HCT116 (cell line): ENCODE measurements at regions not wholly inside any gene's neighbourhood (a gene's known extent, or its start where the extent isn't known, plus 50 kb on each side); places are given as distances from the start of the nearest gene placed in this dataset.

Experiments used
- ATAC-seq: fragments of 200-7000 bp; cut with Tn5 transposase; 2 replicates; pipeline ENCODE4 v1.9.1; 2020; ENCODE audit warnings: mild to moderate bottlenecking, moderate library complexity
- BruUV-seq: library from RNA; stranded (reverse); fragments of 400-500 nt; replicated peaks from 2 replicates; lab custom pipeline; 2021; lab: Mats Ljungman, UMichigan
- CTCF ChIA-PET: fragments of 300-600 bp; sonication (Branson Sonifier 250); formaldehyde crosslinking; loops from one replicate; lab custom pipeline; 2021; ENCODE audit warnings: antibody characterized with exemption; lab: Charles Lee
- POLR2A ChIA-PET: fragments of 300-600, 350-600 bp; sonication (Branson Sonifier 250); formaldehyde crosslinking; loops from one replicate; lab custom pipeline; 2021; ENCODE audit warnings: antibody characterized with exemption; lab: Charles Lee
- RAD21 ChIA-PET, 2 experiments: fragments of 300-600 bp; sonication (Branson Sonifier 250); formaldehyde crosslinking; loops; one replicate each; lab custom pipeline; 2023; ENCODE audit warnings: low total read pairs in 2 of 2; ENCODE audit not compliant: uncharacterized antibody in 2 of 2, unreplicated experiment in 2 of 2, low non-redundant PET in 1 of 2; lab: Charles Lee
- DNase-seq: peaks from one replicate; pipeline ENCODE4 v3.0.0-alpha.2; 2010; ENCODE audit warnings: low read depth, low spot score
- H2AFZ ChIP-seq: fragments of 200-600 bp; shearing (Covaris generic), sonication (generic); 2 replicates; pipeline ENCODE4 v1.6.1; 2017; ENCODE audit warnings: low read depth, mixed run types, mixed read lengths, antibody characterized with exemption, low read length; ENCODE audit not compliant: poor library complexity, severe bottlenecking
- H3K27ac ChIP-seq: 2 replicates; pipeline ENCODE4 v1.5.1; 2012; ENCODE audit warnings: low read depth, low read length
- H3K27me3 ChIP-seq: fragments of 200-600 bp; sonication (generic); 2 replicates; pipeline ENCODE4 v1.6.1; 2016; ENCODE audit warnings: mixed run types, low read length, mixed read lengths; ENCODE audit not compliant: insufficient read depth
- H3K36me3 ChIP-seq, 2 experiments: fragments of 200-500 bp in 1 of 2; fragments of 200-600 bp in 1 of 2; sonication (Bioruptor generic) in 1 of 2; sonication (generic) in 1 of 2; 2 replicates each; pipeline versions ENCODE4 v1.5.1 to v1.6.1; 2014 to 2016; ENCODE audit warnings: low read length in 2 of 2, inconsistent platforms in 1 of 2, mixed read lengths in 1 of 2, mixed run types in 1 of 2; ENCODE audit not compliant: insufficient read depth in 2 of 2, control insufficient read depth in 1 of 2
- H3K4me1 ChIP-seq, 2 experiments: fragments of 200-600 bp in 1 of 2; sonication (generic) in 1 of 2; 2 replicates each; pipeline versions ENCODE4 v1.5.1 to v1.6.1; 2012 to 2017; ENCODE audit warnings: low read length in 2 of 2, inconsistent platforms in 1 of 2, mild to moderate bottlenecking in 1 of 2, mixed read lengths in 1 of 2, mixed run types in 1 of 2, moderate library complexity in 1 of 2; ENCODE audit not compliant: insufficient read depth in 2 of 2, control insufficient read depth in 1 of 2
- H3K4me2 ChIP-seq: fragments of 200-600 bp; sonication (generic); 2 replicates; pipeline ENCODE4 v1.6.1; 2017; ENCODE audit warnings: mixed run types, low read length, mixed read lengths
- H3K4me3 ChIP-seq, 2 experiments: fragments of 200-600 bp in 1 of 2; sonication (generic) in 1 of 2; replicated peaks in 1 of 2; 2 replicates each; pipeline ENCODE4 v1.5.1; 2011 to 2016; ENCODE audit warnings: low read length in 2 of 2, control low read depth in 1 of 2, low read depth in 1 of 2, mild to moderate bottlenecking in 1 of 2, mixed read lengths in 1 of 2, mixed run types in 1 of 2
- H3K79me2 ChIP-seq: fragments of 200-600 bp; sonication (generic); 2 replicates; pipeline ENCODE4 v1.6.1; 2017; ENCODE audit warnings: mild to moderate bottlenecking, mixed run types, low read length, moderate library complexity, mixed read lengths; ENCODE audit not compliant: insufficient read depth
- H3K9ac ChIP-seq: fragments of 200-600 bp; sonication (generic); 2 replicates; pipeline ENCODE4 v1.6.1; 2016; ENCODE audit warnings: low read length, mixed read lengths
- H3K9me2 ChIP-seq: fragments of 200-600 bp; sonication (generic), shearing (Covaris generic); 2 replicates; pipeline ENCODE4 v1.6.1; 2017; ENCODE audit warnings: mixed run types, mild to moderate bottlenecking, moderate library complexity; ENCODE audit not compliant: insufficient read depth
- H3K9me3 ChIP-seq, 2 experiments: fragments of 200-500 bp in 1 of 2; fragments of 200-600 bp in 1 of 2; sonication (Bioruptor generic) in 1 of 2; sonication (generic) in 1 of 2; 2 replicates each; pipeline ENCODE4 v1.6.1; 2014 to 2017; ENCODE audit warnings: low read length in 2 of 2, mixed read lengths in 2 of 2, inconsistent platforms in 1 of 2, low read depth in 1 of 2, mild to moderate bottlenecking in 1 of 2, mixed run types in 1 of 2, moderate library complexity in 1 of 2; ENCODE audit not compliant: control insufficient read depth in 1 of 2, insufficient read depth in 1 of 2
- H4K20me1 ChIP-seq: fragments of 200-600 bp; sonication (generic), shearing (Covaris generic); 2 replicates; pipeline ENCODE4 v1.6.1; 2017; ENCODE audit warnings: mixed run types, mild to moderate bottlenecking, moderate library complexity; ENCODE audit not compliant: insufficient read depth
- CBX3 ChIP-seq: IDR thresholded peaks from 2 replicates; pipeline ENCODE4 v1.6.1; 2012; ENCODE audit warnings: low read depth
- CEBPB ChIP-seq: IDR thresholded peaks from 2 replicates; pipeline ENCODE4 v1.6.1; 2012; ENCODE audit warnings: low read depth
- EGR1 ChIP-seq: IDR thresholded peaks from 2 replicates; pipeline ENCODE4 v1.6.1; 2012; ENCODE audit warnings: low read depth
- EZH2 ChIP-seq: fragments of 200-600 bp; sonication (generic); IDR thresholded peaks from 2 replicates; pipeline ENCODE4 v1.6.1; 2017; ENCODE audit warnings: antibody characterized with exemption, mixed run types
- EZH2phosphoT487 ChIP-seq: fragments of 200-600 bp; IDR thresholded peaks from 2 replicates; pipeline ENCODE4 v1.6.1; 2018; ENCODE audit warnings: antibody characterized with exemption, borderline replicate concordance
- JUND ChIP-seq: IDR thresholded peaks from 2 replicates; pipeline ENCODE4 v1.6.1; 2012
- MAX ChIP-seq: IDR thresholded peaks from 2 replicates; pipeline ENCODE4 v1.6.1; 2012
- POLR2A ChIP-seq: IDR thresholded peaks from 2 replicates; pipeline ENCODE4 v1.7.0; 2011; ENCODE audit warnings: borderline replicate concordance; ENCODE audit not compliant: insufficient read depth, insufficient read length; ENCODE audit errors: extremely low read depth
- POLR2AphosphoS5 ChIP-seq: IDR thresholded peaks from 2 replicates; pipeline ENCODE4 v1.6.1; 2011; ENCODE audit warnings: mild to moderate bottlenecking, low read depth, low read length, moderate library complexity
- RAD21 ChIP-seq: IDR thresholded peaks from 2 replicates; pipeline ENCODE4 v1.6.1; 2012; ENCODE audit warnings: low read depth, mild to moderate bottlenecking
- REST ChIP-seq: IDR thresholded peaks from 2 replicates; pipeline ENCODE4 v1.6.1; 2012; ENCODE audit warnings: low read depth
- SIN3A ChIP-seq: IDR thresholded peaks from 2 replicates; pipeline ENCODE4 v1.6.1; 2012; ENCODE audit warnings: low read depth
- SP1 ChIP-seq: IDR thresholded peaks from 2 replicates; pipeline ENCODE4 v1.6.1; 2012; ENCODE audit warnings: low read depth
- TCF7L2 ChIP-seq: IDR thresholded peaks from 2 replicates; pipeline ENCODE4 v1.7.0; 2011; ENCODE audit warnings: borderline replicate concordance, inconsistent platforms; ENCODE audit not compliant: insufficient read depth, insufficient read length; ENCODE audit errors: extremely low read depth
- YY1 ChIP-seq: IDR thresholded peaks from 2 replicates; pipeline ENCODE4 v1.6.1; 2011; ENCODE audit warnings: low read length, low read depth, moderate library complexity, mild to moderate bottlenecking; ENCODE audit not compliant: insufficient replicate concordance; ENCODE audit errors: extremely low read depth
- ZBTB33 ChIP-seq: IDR thresholded peaks from 2 replicates; pipeline ENCODE4 v1.6.1; 2011; ENCODE audit warnings: mild to moderate bottlenecking, low read length, moderate library complexity; ENCODE audit not compliant: insufficient replicate concordance; ENCODE audit errors: extremely low read depth
- intact Hi-C: fragments of 100-400 bp; cut with micrococcal nuclease; formaldehyde crosslinking; loops from 2 replicates; pipeline ENCODE4 v1.10.0; 2022

GRCh38 chr17:63024201-63024600 lies 58.2 kb downstream of the TANC2 start:
- CTCF ChIA-PET, result no interaction called here

GRCh38 chr17:63024716-63025115 lies 58.7 kb downstream of the TANC2 start:
- no TSS peak for BruUV-seq
- no peaks in the 10 kb centered on the region for H3K9me2 ChIP-seq
- intact Hi-C loops, result no loop called here
- H3K4me2 ChIP-seq, result 0 out of 2 replicates have a peak overlapping the region, but pooled peaks have one; percentile 6
- H3K4me1 ChIP-seq, result peaks cover 5 to 27% of the 10 kb centered on the region in 2 experiments
- no peak for DNase-seq
- H3K4me3 ChIP-seq, result no peak overlapping the region
- RAD21 ChIA-PET, result no interaction called here
- CTCF ChIA-PET, result no interaction called here
- peaks cover 3 to 4% of the 10 kb centered on the region in 2 experiments; a peak in 1 of 4 replicates for H3K9me3 ChIP-seq
- H3K27me3 ChIP-seq, result no peaks in the 10 kb centered on the region
- H3K36me3 ChIP-seq, result peaks cover 0 to 6% of the 10 kb centered on the region in 2 experiments; a peak in 2 of 4 replicates
- no peak for ATAC-seq
- H3K27ac ChIP-seq, result no peak overlapping the region
- H3K79me2 ChIP-seq, result peaks cover 33% of the 10 kb centered on the region; the same call in 1 of the 2 replicates
- no peak overlapping the region for H2AFZ ChIP-seq
- H4K20me1 ChIP-seq, result no peaks in the 10 kb centered on the region
- H3K9ac ChIP-seq, result no peak overlapping the region
- POLR2A ChIA-PET, result no interaction called here
- no peak for TF ChIP-seq CBX3
- no peak for TF ChIP-seq JUND
- no peak for TF ChIP-seq SIN3A
- TF ChIP-seq MAX, result no peak
- TF ChIP-seq POLR2AphosphoS5, result no peak
- no peak for TF ChIP-seq EZH2phosphoT487
- no peak for TF ChIP-seq EGR1
- TF ChIP-seq SP1, result no peak
- no peak for TF ChIP-seq EZH2
- TF ChIP-seq RAD21, result no peak
- no peak for TF ChIP-seq ZBTB33
- no peak for TF ChIP-seq YY1
- TF ChIP-seq REST, result no peak

More at GRCh38 chr17:63024201-63024600, 58.2 kb downstream of the TANC2 start:
- intact Hi-C loops, result no loop called here
- DNase-seq (no peak), ATAC-seq (no peak)
- no peak overlapping the region for H3K4me3 ChIP-seq
- no peaks in the 10 kb centered on the region for H4K20me1 ChIP-seq
- H3K9ac ChIP-seq, result no peak overlapping the region
- RAD21 ChIA-PET, result no interaction called here
- peaks cover 35% of the 10 kb centered on the region; the same call in 1 of the 2 replicates for H3K79me2 ChIP-seq
- H3K4me1 ChIP-seq, result peaks cover 11 to 27% of the 10 kb centered on the region in 2 experiments
- no peak overlapping the region for H3K27ac ChIP-seq
- H3K9me2 ChIP-seq, result no peaks in the 10 kb centered on the region
- no peak overlapping the region for H3K4me2 ChIP-seq
- TF ChIP-seq CEBPB (no peak), EGR1 (no peak), SIN3A (no peak), POLR2A (no peak), TCF7L2 (no peak)
- H3K9me3 ChIP-seq, result peaks cover 3 to 4% of the 10 kb centered on the region in 2 experiments; a peak in 1 of 4 replicates
- no peak overlapping the region for H2AFZ ChIP-seq
- H3K27me3 ChIP-seq, result no peaks in the 10 kb centered on the region
- peaks cover 0 to 6% of the 10 kb centered on the region in 2 experiments; a peak in 2 of 4 replicates for H3K36me3 ChIP-seq
- POLR2A ChIA-PET, result no interaction called here
- no TSS peak for BruUV-seq
